ENCODE measurements at regions not wholly inside any gene's neighbourhood (a gene's known extent, or its start where the extent isn't known, plus 50 kb on each side); places are given as distances from the start of the nearest gene placed in this dataset.
"Not testable (repeated sequence)": the region's sequence is repeated elsewhere in the genome, so short reads cannot be mapped to it uniquely, and the experiment has no call there.

DNA sequence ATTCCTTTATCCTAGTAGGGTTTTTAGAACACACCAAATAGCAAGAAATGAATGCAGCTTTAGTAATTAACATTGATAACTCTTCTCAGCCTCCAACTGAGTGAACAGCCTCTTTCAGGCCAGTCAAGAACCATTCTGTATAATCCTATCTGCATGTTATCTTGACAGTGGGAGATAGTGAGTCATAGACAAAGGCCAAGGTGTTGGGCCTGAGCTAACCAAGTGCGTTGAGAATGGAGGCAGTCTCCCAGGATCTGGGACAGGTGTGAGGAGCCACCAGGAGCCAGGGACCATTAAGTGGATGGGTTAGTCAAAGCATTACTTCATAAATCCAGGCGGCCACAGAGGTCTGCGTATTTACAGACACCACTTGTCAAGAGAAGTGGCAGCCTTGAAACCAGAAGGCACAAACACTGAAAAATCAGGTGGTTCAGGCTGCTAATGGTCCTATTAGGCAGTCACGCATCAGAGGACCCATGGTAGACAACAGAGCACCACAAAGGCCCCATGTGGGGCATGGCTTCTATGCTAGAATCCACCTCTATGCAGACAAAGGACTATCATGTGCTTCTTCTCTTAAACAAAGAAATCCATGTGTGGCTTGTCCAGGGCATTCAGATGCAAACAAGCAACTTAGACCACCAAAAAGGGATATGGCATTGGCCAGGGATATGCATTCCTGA lies 409.7 kb upstream of the PIK3R1 start:
- FAIRE-seq = no peak

GRCh38 chr5:67802766-67803165 lies 412.8 kb upstream of the PIK3R1 start:
- FAIRE-seq = no peak

GRCh38 chr5:67799732-67800234 lies 415.8 kb upstream of the PIK3R1 start:
- FAIRE-seq = no peak

DNA sequence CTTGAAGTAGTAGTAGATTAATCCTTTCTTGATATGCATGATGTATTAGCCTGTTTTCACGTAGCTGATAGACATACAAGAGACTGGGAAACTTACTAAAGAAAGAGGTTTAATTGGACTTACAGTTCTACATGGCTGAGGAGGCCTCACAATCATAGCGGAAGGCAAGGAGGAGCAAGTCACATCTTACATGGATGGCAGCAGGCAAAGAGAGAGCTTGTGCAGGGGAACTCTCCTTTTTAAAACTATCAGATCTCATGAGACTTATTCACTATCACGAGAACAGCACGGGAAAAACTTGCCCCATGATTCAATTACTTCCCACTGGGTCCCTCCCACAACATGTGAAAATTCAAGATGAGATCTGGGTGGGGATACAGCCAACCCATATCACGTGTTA lies 417.1 kb upstream of the PIK3R1 start:
- not testable (repeated sequence) for FAIRE-seq

- FAIRE-seq = no peak
Measured at GRCh38 chr5:67795781-67796477, 419.6 kb upstream of the PIK3R1 start.

GRCh38 chr5:67793966-67794365 lies 421.6 kb upstream of the PIK3R1 start:
- FAIRE-seq = no peak

DNA sequence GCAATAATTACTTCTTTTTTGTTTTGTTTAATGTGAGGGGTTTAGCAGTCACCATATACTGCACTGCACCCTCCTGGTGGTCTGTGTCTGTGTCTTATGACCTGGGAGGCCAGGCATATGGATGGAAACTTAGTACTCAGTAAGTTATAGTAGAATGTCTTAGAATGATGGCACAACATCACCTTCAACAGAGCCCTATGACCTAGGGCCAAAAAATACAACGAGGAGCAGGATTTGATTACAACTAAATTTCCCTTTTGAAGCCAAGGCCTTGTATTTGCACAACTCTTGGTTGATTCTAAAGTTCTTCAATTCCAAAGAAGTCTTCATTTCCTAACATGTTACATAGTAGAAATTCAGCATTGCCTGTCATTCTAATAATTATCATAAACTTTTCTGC lies 422.1 kb upstream of the PIK3R1 start:
- no peak for FAIRE-seq

DNA sequence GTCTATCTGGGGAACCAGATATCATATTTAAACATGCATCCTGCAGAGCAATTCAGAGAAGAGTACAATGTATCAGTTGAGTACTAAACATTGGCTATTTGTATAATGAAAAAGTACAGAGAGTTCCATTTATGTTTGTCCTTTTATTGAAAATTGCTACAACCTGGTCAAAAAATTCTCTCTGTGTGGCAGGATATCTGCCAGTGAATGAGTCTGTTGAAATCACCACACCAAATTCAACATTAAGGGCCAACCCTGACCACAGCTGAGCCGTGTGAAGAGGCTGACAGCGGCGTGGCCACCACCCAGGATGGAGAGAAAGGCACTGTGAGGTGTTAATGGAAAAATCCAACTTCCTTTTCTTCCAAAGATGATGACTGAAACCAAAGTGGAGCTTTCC lies 422.7 kb upstream of the PIK3R1 start:
- no peak for FAIRE-seq

DNA sequence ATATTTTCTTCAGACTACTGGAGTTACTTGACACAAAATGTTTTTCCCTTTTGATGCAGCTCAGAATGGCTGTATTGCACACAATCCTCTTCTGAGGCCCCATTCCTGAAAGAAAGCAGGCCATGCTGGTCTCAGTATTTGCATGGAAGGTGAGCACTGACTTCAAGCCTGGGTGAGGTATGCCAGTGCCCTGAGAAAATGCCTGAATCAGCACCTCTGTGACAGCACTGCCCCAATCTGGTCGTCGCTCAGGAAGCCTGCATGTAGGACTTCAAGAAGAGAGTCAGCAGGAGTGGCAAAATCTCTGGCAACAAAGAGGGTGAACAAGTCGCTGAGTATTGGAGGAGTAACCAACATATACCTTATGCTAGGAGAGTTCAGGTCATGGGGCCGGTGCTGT lies 425.2 kb upstream of the PIK3R1 start:
- FAIRE-seq = no peak

DNA sequence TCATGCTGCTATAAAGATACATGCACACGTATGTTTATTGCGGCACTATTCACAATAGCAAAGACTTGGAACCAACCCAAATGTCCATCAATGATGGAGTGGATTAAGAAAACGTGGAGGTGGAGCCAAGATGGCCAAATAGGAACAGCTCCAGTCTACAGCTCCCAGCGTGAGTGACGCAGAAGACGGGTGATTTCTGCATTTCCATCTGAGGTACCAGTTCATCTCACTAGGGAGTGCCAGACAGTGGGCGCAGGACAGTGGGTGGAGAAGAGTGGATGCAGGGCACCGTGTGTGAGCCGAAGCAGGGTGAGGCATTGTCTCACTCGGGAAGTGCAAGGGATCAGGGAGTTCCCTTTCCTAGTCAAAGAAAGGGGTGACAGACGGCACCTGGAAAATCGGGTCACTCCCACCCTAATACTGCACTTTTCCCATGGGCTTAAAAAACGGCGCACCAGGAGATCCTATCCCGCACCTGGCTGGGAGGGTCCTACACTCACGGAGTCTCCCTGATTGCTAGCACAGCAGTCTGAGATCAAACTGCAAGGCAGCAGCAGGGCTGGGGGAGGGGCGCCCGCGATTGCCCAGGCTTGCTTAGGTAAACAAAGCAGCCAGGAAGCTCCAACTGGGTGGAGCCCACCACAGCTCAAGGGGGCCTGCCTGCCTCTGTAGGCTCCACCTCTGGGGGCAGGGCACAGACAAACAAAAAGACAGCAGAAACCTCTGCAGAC lies 435.5 kb upstream of the PIK3R1 start:
- not testable (repeated sequence) for FAIRE-seq

DNA sequence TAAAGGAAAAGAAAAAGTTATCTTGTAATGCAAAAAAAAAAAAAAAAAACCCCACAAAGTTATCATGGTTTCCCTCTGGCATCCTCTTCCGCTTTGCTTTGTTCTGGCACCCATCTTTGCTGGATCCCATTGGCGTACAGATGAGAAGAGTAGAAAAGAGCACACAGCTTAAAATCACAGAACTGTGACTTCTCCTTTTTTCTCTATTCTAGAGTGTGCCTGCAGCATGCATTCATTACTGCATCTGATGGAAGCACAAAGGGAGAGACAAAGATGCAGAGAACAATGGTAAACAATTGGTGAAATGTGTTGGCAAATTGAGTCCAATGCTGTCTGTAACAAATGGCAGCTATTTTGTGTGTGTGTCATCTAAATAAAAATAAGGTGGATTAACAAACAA lies 440.8 kb upstream of the PIK3R1 start:
- FAIRE-seq = no peak

DNA sequence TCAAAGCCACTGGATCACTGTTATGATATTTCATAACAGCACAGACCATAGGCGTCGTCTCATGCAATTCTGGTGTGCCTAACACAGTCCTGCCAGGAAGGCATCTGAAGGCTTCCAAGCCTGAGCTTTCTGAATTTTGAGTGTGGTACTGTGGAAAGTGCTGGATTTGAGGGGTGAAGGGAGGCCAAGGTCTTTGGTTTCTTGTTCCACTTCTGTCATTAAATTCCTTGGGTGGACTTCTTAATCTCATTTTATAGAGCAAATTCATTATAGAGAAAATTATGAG lies 441.3 kb upstream of the PIK3R1 start:
- no peak for FAIRE-seq

GRCh38 chr5:67773411-67774266 lies 441.9 kb upstream of the PIK3R1 start:
- no peak for FAIRE-seq

DNA sequence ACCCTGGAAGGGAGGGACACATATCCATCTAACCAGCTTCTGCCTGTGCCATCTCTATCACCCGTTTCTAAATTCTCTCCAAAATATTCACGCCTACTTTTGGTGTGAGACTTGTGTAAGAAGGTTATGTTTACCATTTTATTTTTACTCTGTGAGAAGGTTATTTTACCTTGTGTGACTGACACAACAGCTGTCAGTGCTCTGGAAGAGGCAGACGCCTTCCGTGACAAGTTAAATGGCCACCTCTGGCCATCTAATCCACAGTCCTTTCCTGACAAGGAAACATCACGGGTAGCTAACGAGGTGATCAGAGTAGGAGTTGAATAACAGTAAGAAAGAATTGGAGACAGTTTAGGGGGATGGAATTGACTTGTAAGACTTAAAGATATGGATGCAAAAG lies 443.8 kb upstream of the PIK3R1 start:
- FAIRE-seq = no peak

- no peak for FAIRE-seq
Measured at GRCh38 chr5:67771221-67771620, 444.3 kb upstream of the PIK3R1 start.

- FAIRE-seq = no peak
Measured at GRCh38 chr5:67770431-67771025, 445.0 kb upstream of the PIK3R1 start.

DNA sequence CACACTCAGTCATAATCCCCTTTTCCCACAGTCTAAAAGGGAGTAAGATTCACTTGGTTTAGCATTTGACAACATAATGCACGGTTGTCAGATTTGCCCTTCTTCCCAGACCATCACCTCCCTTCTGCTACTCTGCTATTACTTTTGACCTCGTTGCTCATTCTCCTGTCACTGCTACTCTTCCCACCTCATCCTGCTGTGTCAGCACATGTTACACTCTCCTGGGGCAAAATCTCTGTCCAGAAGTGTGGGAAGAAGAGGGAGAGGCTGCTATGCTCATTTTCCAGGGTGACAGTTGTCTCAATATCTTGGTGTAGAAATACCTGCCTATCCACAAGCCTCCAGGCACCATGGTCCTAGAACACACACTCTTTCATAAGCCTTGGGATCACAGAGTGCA lies 449.9 kb upstream of the PIK3R1 start:
- no peak for FAIRE-seq

- FAIRE-seq = not testable (repeated sequence)
Measured at GRCh38 chr5:67757771-67758170, 457.8 kb upstream of the PIK3R1 start.

GRCh38 chr5:67752357-67752708 lies 463.2 kb upstream of the PIK3R1 start:
- no peak for FAIRE-seq

GRCh38 chr5:67748165-67748690 lies 467.3 kb upstream of the PIK3R1 start:
- no peak for FAIRE-seq

DNA sequence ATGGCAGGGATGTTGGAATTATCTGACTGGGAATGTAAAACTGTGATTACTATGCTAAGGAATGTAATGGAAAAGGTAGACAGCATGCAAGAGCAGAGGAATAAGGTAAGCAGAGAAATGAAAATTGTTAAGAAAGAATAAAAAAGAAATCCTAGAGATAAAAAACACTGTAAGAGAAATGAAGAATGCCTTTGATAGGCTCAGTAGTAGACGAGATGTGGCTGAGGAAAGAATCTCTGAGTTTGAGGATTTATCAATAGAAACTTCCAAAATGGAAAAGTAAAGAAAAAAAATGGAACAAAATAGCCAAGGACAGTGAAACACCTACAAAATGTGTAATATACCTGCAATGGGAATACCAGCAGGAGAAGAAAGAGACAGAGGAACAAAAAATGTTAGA lies 468.5 kb upstream of the PIK3R1 start:
- FAIRE-seq = no peak

DNA sequence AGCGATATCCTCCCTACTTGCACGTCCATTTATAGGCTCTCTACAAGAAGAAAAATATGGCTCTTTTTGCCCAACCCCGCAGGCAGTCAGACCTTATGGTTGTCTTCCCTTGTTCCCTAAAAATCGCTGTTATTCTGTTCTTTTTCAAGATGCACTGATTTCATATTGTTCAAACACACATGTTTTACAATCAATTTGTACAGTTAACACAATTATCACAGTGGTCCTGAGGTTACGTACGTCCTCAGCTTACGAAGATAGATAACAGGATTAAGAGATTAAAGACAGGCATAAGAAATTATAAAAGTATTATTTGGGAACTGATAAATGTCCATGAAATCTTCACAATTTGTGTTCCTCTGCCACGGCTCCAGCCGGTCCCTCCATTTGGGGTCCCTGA lies 468.9 kb upstream of the PIK3R1 start:
- not testable (repeated sequence) for FAIRE-seq

All from colon (tissue), 2 donors.